HCT116 (cell line): ENCODE measurements at regions not wholly inside any gene's neighbourhood (a gene's known extent, or its start where the extent isn't known, plus 50 kb on each side); places are given as distances from the start of the nearest gene placed in this dataset.

Experiments used
- ATAC-seq: fragments of 200-7000 bp; cut with Tn5 transposase; 2 replicates; pipeline ENCODE4 v1.9.1; 2020; ENCODE audit warnings: mild to moderate bottlenecking, moderate library complexity
- BruUV-seq: library from RNA; stranded (reverse); fragments of 400-500 nt; replicated peaks from 2 replicates; lab custom pipeline; 2021; lab: Mats Ljungman, UMichigan
- CTCF ChIA-PET: fragments of 300-600 bp; sonication (Branson Sonifier 250); formaldehyde crosslinking; loops from one replicate; lab custom pipeline; 2021; ENCODE audit warnings: antibody characterized with exemption; lab: Charles Lee
- POLR2A ChIA-PET: fragments of 300-600, 350-600 bp; sonication (Branson Sonifier 250); formaldehyde crosslinking; loops from one replicate; lab custom pipeline; 2021; ENCODE audit warnings: antibody characterized with exemption; lab: Charles Lee
- RAD21 ChIA-PET, 2 experiments: fragments of 300-600 bp; sonication (Branson Sonifier 250); formaldehyde crosslinking; loops; one replicate each; lab custom pipeline; 2023; ENCODE audit warnings: low total read pairs in 2 of 2; ENCODE audit not compliant: uncharacterized antibody in 2 of 2, unreplicated experiment in 2 of 2, low non-redundant PET in 1 of 2; lab: Charles Lee
- DNase-seq: peaks from one replicate; pipeline ENCODE4 v3.0.0-alpha.2; 2010; ENCODE audit warnings: low read depth, low spot score
- H2AFZ ChIP-seq: fragments of 200-600 bp; shearing (Covaris generic), sonication (generic); 2 replicates; pipeline ENCODE4 v1.6.1; 2017; ENCODE audit warnings: low read depth, mixed run types, mixed read lengths, antibody characterized with exemption, low read length; ENCODE audit not compliant: poor library complexity, severe bottlenecking
- H3K27ac ChIP-seq: 2 replicates; pipeline ENCODE4 v1.5.1; 2012; ENCODE audit warnings: low read depth, low read length
- H3K27me3 ChIP-seq: fragments of 200-600 bp; sonication (generic); 2 replicates; pipeline ENCODE4 v1.6.1; 2016; ENCODE audit warnings: mixed run types, low read length, mixed read lengths; ENCODE audit not compliant: insufficient read depth
- H3K36me3 ChIP-seq, 2 experiments: fragments of 200-500 bp in 1 of 2; fragments of 200-600 bp in 1 of 2; sonication (Bioruptor generic) in 1 of 2; sonication (generic) in 1 of 2; 2 replicates each; pipeline versions ENCODE4 v1.5.1 to v1.6.1; 2014 to 2016; ENCODE audit warnings: low read length in 2 of 2, inconsistent platforms in 1 of 2, mixed read lengths in 1 of 2, mixed run types in 1 of 2; ENCODE audit not compliant: insufficient read depth in 2 of 2, control insufficient read depth in 1 of 2
- H3K4me1 ChIP-seq, 2 experiments: fragments of 200-600 bp in 1 of 2; sonication (generic) in 1 of 2; 2 replicates each; pipeline versions ENCODE4 v1.5.1 to v1.6.1; 2012 to 2017; ENCODE audit warnings: low read length in 2 of 2, inconsistent platforms in 1 of 2, mild to moderate bottlenecking in 1 of 2, mixed read lengths in 1 of 2, mixed run types in 1 of 2, moderate library complexity in 1 of 2; ENCODE audit not compliant: insufficient read depth in 2 of 2, control insufficient read depth in 1 of 2
- H3K4me2 ChIP-seq: fragments of 200-600 bp; sonication (generic); 2 replicates; pipeline ENCODE4 v1.6.1; 2017; ENCODE audit warnings: mixed run types, low read length, mixed read lengths
- H3K4me3 ChIP-seq, 2 experiments: fragments of 200-600 bp in 1 of 2; sonication (generic) in 1 of 2; replicated peaks in 1 of 2; 2 replicates each; pipeline ENCODE4 v1.5.1; 2011 to 2016; ENCODE audit warnings: low read length in 2 of 2, control low read depth in 1 of 2, low read depth in 1 of 2, mild to moderate bottlenecking in 1 of 2, mixed read lengths in 1 of 2, mixed run types in 1 of 2
- H3K79me2 ChIP-seq: fragments of 200-600 bp; sonication (generic); 2 replicates; pipeline ENCODE4 v1.6.1; 2017; ENCODE audit warnings: mild to moderate bottlenecking, mixed run types, low read length, moderate library complexity, mixed read lengths; ENCODE audit not compliant: insufficient read depth
- H3K9ac ChIP-seq: fragments of 200-600 bp; sonication (generic); 2 replicates; pipeline ENCODE4 v1.6.1; 2016; ENCODE audit warnings: low read length, mixed read lengths
- H3K9me2 ChIP-seq: fragments of 200-600 bp; sonication (generic), shearing (Covaris generic); 2 replicates; pipeline ENCODE4 v1.6.1; 2017; ENCODE audit warnings: mixed run types, mild to moderate bottlenecking, moderate library complexity; ENCODE audit not compliant: insufficient read depth
- H3K9me3 ChIP-seq, 2 experiments: fragments of 200-500 bp in 1 of 2; fragments of 200-600 bp in 1 of 2; sonication (Bioruptor generic) in 1 of 2; sonication (generic) in 1 of 2; 2 replicates each; pipeline ENCODE4 v1.6.1; 2014 to 2017; ENCODE audit warnings: low read length in 2 of 2, mixed read lengths in 2 of 2, inconsistent platforms in 1 of 2, low read depth in 1 of 2, mild to moderate bottlenecking in 1 of 2, mixed run types in 1 of 2, moderate library complexity in 1 of 2; ENCODE audit not compliant: control insufficient read depth in 1 of 2, insufficient read depth in 1 of 2
- H4K20me1 ChIP-seq: fragments of 200-600 bp; sonication (generic), shearing (Covaris generic); 2 replicates; pipeline ENCODE4 v1.6.1; 2017; ENCODE audit warnings: mixed run types, mild to moderate bottlenecking, moderate library complexity; ENCODE audit not compliant: insufficient read depth
- ATF3 ChIP-seq: IDR thresholded peaks from 2 replicates; pipeline ENCODE4 v1.6.1; 2012
- ELF1 ChIP-seq: IDR thresholded peaks from 2 replicates; pipeline ENCODE4 v1.6.1; 2012; ENCODE audit warnings: low read depth, borderline replicate concordance
- POLR2A ChIP-seq: IDR thresholded peaks from 2 replicates; pipeline ENCODE4 v1.7.0; 2011; ENCODE audit warnings: borderline replicate concordance; ENCODE audit not compliant: insufficient read depth, insufficient read length; ENCODE audit errors: extremely low read depth
- POLR2AphosphoS5 ChIP-seq: IDR thresholded peaks from 2 replicates; pipeline ENCODE4 v1.6.1; 2011; ENCODE audit warnings: mild to moderate bottlenecking, low read depth, low read length, moderate library complexity
- SRF ChIP-seq: IDR thresholded peaks from 2 replicates; pipeline ENCODE4 v1.6.1; 2012; ENCODE audit warnings: low read depth
- TCF7L2 ChIP-seq: IDR thresholded peaks from 2 replicates; pipeline ENCODE4 v1.7.0; 2011; ENCODE audit warnings: borderline replicate concordance, inconsistent platforms; ENCODE audit not compliant: insufficient read depth, insufficient read length; ENCODE audit errors: extremely low read depth
- ZFX ChIP-seq: fragments of 450-650 bp; IDR thresholded peaks from 2 replicates; pipeline ENCODE4 v1.6.1; 2017
- ZNF274 ChIP-seq: fragments of 200-500 bp; sonication (Bioruptor generic); IDR thresholded peaks from 2 replicates; pipeline ENCODE4 v1.6.1; 2014; ENCODE audit warnings: mild to moderate bottlenecking, low read depth, low read length, inconsistent platforms
- intact Hi-C: fragments of 100-400 bp; cut with micrococcal nuclease; formaldehyde crosslinking; loops from 2 replicates; pipeline ENCODE4 v1.10.0; 2022

DNA sequence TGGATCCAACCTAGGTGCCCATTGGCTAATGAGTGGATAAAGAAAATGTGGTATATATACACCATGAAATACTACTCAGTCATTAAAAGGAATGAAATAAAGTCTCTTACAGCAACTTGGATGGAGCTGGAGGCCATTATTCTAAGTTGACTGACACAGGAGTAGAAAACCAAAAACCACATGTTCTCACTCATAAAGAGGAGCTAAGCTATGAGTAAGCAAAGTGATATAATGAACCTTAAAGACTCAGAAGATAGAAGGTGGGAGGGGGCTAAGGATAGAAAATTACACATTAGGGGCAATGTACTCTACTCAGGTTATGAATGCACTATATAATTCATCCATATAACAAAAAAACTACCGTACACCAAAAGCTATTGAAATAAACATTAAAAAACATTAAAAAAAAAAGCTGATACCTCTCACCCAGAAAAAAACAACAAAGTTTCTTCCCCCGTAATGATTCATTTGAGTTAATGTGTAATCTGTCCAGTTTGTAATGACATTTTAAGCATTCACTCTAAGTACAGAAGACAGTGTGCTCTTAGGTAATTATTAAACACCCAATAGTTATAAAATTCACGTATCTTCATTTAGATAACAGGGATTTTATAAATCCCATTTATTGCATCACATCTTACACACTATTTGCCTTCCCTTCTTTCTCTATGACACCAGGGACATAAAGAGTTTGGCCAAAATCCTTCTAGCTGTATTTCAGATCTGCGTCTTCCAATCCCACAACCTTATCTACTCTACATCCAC, 941.5 kb downstream of the CDH11 start:
- ATAC-seq (no peak), DNase-seq (no peak)
- H2AFZ ChIP-seq, result no peak overlapping the region
- H3K9me2 ChIP-seq, result no peaks in the 10 kb centered on the region
- no peaks in the 10 kb centered on the region for H3K36me3 ChIP-seq
- H3K27me3 ChIP-seq, result no peaks in the 10 kb centered on the region
- ChIA-PET POLR2A (no interaction called here), CTCF (no interaction called here), RAD21 (no interaction called here)
- H4K20me1 ChIP-seq, result no peaks in the 10 kb centered on the region
- H3K4me2 ChIP-seq, result no peak overlapping the region
- H3K79me2 ChIP-seq, result no peaks in the 10 kb centered on the region
- no peak overlapping the region for H3K4me3 ChIP-seq
- no peak overlapping the region for H3K27ac ChIP-seq
- peaks cover 11 to 16% of the 10 kb centered on the region in 2 experiments; a peak in 2 of 4 replicates for H3K9me3 ChIP-seq
- H3K9ac ChIP-seq, result no peak overlapping the region
- BruUV-seq, result no TSS peak
- intact Hi-C loops, result no loop called here
- no peak for TF ChIP-seq ZNF274
- no peak for TF ChIP-seq ELF1
- no peak for TF ChIP-seq POLR2A
- no peak for TF ChIP-seq TCF7L2
- no peaks in the 10 kb centered on the region for H3K4me1 ChIP-seq

DNA sequence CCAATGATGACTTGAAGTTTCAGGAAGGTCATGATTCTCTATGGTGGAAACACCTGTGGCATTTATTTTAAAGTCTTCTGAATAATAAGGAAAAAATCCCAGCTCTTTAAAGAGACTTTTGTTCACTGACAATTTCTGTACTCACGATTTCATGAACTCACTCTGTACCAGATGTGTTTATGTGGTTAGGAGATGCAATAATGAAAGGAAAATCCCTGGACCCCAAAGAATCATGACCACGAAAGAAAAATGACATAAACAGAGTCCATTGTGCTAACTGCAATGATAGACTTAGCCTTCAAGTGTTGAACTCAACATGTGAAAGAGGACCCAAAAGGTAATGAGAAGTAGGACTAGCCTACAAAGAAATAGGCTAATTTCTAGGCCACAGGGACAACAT, 947.5 kb downstream of the CDH11 start:
- H3K9ac ChIP-seq, result no peak overlapping the region
- H3K9me2 ChIP-seq, result no peaks in the 10 kb centered on the region
- H3K4me1 ChIP-seq, result no peaks in the 10 kb centered on the region
- no peaks in the 10 kb centered on the region for H3K79me2 ChIP-seq
- ChIA-PET POLR2A (no interaction called here), RAD21 (no interaction called here), CTCF (no interaction called here)
- H4K20me1 ChIP-seq, result no peaks in the 10 kb centered on the region
- BruUV-seq, result no TSS peak
- no peak overlapping the region for H3K4me2 ChIP-seq
- H3K4me3 ChIP-seq, result no peak overlapping the region
- intact Hi-C loops, result no loop called here
- H2AFZ ChIP-seq, result no peak overlapping the region
- no peaks in the 10 kb centered on the region for H3K27me3 ChIP-seq
- no peak overlapping the region for H3K27ac ChIP-seq
- H3K9me3 ChIP-seq, result peaks cover 8 to 15% of the 10 kb centered on the region in 2 experiments; a peak in 3 of 4 replicates
- TF ChIP-seq SRF, result no peak
- no peak for TF ChIP-seq POLR2AphosphoS5
- no peak for TF ChIP-seq ZNF274
- no peak for TF ChIP-seq ATF3
- no peak for TF ChIP-seq POLR2A
- no peak for TF ChIP-seq ZFX
- ATAC-seq (no peak), DNase-seq (no peak)
- H3K36me3 ChIP-seq, result no peaks in the 10 kb centered on the region
